ENCODE measurements at regions not wholly inside any gene's neighbourhood (a gene's known extent, or its start where the extent isn't known, plus 50 kb on each side); places are given as distances from the start of the nearest gene placed in this dataset.

- no peak for DNase-seq
These were observed 1110.6 kb downstream of the TYW1 start for GRCh38 chr7:68107261-68107660.

GRCh38 chr7:68107968-68108367 is 1111.3 kb downstream of the TYW1 start:
- no peak for DNase-seq

- no peak for DNase-seq
These were observed 1112.7 kb downstream of the TYW1 start for GRCh38 chr7:68109299-68109698.

GRCh38 chr7:68119411-68119810 is 1122.8 kb downstream of the TYW1 start:
- DNase-seq = no peak

- DNase-seq = no peak
These were observed 1124.4 kb downstream of the TYW1 start for GRCh38 chr7:68121056-68121455.

- no peak for DNase-seq
These were observed 1125.0 kb downstream of the TYW1 start for GRCh38 chr7:68121655-68122054.

- DNase-seq = no peak
These were observed 1126.2 kb downstream of the TYW1 start for GRCh38 chr7:68122801-68123200.

- DNase-seq = no peak
These were observed 1128.5 kb downstream of the TYW1 start for GRCh38 chr7:68125168-68125567.

- no peak for DNase-seq
These were observed 1136.4 kb downstream of the TYW1 start for GRCh38 chr7:68133045-68133444.

- no peak for DNase-seq
These were observed 1146.7 kb downstream of the TYW1 start for GRCh38 chr7:68143345-68143744.

- DNase-seq = no peak
These were observed 1150.3 kb downstream of the TYW1 start for GRCh38 chr7:68146983-68147382.

GRCh38 chr7:68147614-68148238 is 1151.1 kb downstream of the TYW1 start:
- DNase-seq = no peak

GRCh38 chr7:68148440-68148839 is 1151.8 kb downstream of the TYW1 start:
- no peak for DNase-seq

- DNase-seq = no peak
These were observed 1155.6 kb downstream of the TYW1 start for GRCh38 chr7:68152205-68152604.

GRCh38 chr7:68155676-68156075 is 1159.0 kb downstream of the TYW1 start:
- no peak for DNase-seq

- DNase-seq = no peak
These were observed 1162.2 kb downstream of the TYW1 start for GRCh38 chr7:68158686-68159295.

- no peak for DNase-seq
These were observed 1166.1 kb downstream of the TYW1 start for GRCh38 chr7:68162712-68163111.

- no peak for DNase-seq
These were observed 1169.9 kb downstream of the TYW1 start for GRCh38 chr7:68166525-68166924.

- DNase-seq = no peak
These were observed 1176.9 kb downstream of the TYW1 start for GRCh38 chr7:68173513-68173912.

- no peak for DNase-seq
These were observed 1180.3 kb downstream of the TYW1 start for GRCh38 chr7:68176974-68177373.

- no peak for DNase-seq
These were observed 1184.1 kb downstream of the TYW1 start for GRCh38 chr7:68180761-68181160.

GRCh38 chr7:68183176-68183575 is 1186.5 kb downstream of the TYW1 start:
- no peak for DNase-seq

GRCh38 chr7:68185631-68186456 is 1189.2 kb downstream of the TYW1 start:
- DNase-seq = no peak

GRCh38 chr7:68187532-68187931 is 1190.9 kb downstream of the TYW1 start:
- no peak for DNase-seq
